Nucleus accumbens (tissue), 56 donors: ENCODE measurements at regions not wholly inside any gene's neighbourhood (a gene's known extent, or its start where the extent isn't known, plus 50 kb on each side); places are given as distances from the start of the nearest gene placed in this dataset.

ENCODE experiments used
- DNase-seq, 56 donors: peaks; one replicate each; lab custom pipeline; 2025; lab: John Stamatoyannopoulos, UW

DNA sequence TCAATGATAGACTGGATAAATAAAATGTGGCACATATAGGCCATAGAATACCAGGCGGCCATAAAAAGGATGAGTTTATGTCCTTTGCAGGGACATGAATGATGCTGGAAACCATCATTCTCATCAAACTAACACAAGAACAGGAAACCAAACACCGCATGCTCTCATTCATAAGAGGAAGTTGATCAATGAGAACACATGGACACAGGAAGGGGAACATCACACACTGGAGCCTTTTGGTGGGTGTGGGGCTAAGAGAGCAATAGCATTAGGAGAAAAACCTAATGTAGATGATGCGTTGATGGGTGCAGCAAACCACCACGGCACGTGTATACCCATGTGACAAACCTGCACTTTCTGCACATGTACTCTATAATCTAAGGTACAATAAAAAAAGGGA is 883.4 kb upstream of the PRMT6 start:
- no peak for DNase-seq

- no peak for DNase-seq
Observed at GRCh38 chr1:106178791-106179190, 877.7 kb upstream of the PRMT6 start.

DNA sequence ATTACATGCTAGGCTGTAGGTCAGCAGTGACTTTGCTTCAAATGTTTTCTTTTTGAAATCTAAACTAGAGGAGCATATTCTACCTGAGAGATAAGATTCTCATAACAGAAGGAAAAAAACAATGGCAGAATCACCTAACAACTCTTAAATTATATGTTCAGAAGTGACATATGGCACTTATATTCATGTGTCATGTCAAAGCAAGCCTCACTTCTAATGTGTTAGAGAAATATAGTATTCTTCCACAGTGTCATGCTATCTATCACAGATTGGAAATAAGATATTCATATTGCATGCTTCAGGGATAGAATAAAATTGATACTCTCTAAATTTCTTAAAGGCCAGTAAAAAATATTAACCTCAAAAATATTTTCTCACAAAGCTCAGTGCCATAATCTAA is 874.6 kb upstream of the PRMT6 start:
- DNase-seq, result no peak

DNA sequence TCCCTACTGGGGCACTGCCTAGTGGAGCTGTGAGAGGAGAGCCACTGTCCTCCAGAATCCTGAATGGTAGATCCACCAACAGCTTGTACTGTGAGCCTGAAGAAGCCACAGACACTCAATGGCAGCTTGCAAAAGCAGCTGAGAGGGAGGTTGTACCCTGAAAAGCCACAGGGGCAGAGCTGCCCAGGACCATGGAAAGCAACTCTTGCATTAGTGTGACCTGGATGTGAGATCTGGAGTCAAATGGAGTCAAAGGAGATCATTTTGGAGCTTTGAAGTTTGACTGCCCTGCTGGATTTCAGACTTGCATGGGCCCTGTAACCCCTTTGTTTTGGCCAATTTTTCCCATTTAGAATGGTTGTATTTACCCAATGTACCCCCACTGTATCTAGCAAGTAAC is 871.4 kb upstream of the PRMT6 start:
- DNase-seq, result no peak

- DNase-seq, result no peak
Observed at GRCh38 chr1:106189780-106190179, 866.7 kb upstream of the PRMT6 start.

GRCh38 chr1:106194206-106194605 is 862.3 kb upstream of the PRMT6 start:
- DNase-seq, result no peak

- DNase-seq, result no peak
Observed at GRCh38 chr1:106200711-106201110, 855.8 kb upstream of the PRMT6 start.

- DNase-seq, result no peak
Observed at GRCh38 chr1:106207185-106207584, 849.3 kb upstream of the PRMT6 start.

- DNase-seq, result no peak
Observed at GRCh38 chr1:106217765-106218164, 838.7 kb upstream of the PRMT6 start.

GRCh38 chr1:106222403-106222802 is 834.1 kb upstream of the PRMT6 start:
- no peak for DNase-seq

DNA sequence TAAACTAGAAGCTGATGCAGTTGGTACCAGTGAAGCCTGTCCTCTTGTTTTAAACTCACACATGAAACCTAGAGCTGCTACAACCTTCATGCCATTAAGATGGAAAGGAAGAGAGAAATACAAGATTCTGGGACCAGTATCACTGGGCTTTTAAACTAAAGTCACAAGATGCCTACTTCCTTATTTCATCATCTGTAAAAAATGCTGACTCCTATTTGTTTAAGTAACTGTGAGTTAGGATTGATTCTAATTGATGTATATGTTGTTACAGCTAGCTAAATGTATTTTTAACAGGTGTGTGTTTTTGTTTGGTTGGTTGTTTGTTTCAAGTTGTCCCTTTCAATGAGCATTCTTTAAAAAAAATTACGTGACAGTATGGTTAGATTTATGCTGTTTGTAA is 833.3 kb upstream of the PRMT6 start:
- no peak for DNase-seq

- DNase-seq, result no peak
Observed at GRCh38 chr1:106224426-106224825, 832.0 kb upstream of the PRMT6 start.

- no peak for DNase-seq
Observed at GRCh38 chr1:106225403-106225802, 831.1 kb upstream of the PRMT6 start.

- no peak for DNase-seq
Observed at GRCh38 chr1:106226550-106226949, 829.9 kb upstream of the PRMT6 start.

DNA sequence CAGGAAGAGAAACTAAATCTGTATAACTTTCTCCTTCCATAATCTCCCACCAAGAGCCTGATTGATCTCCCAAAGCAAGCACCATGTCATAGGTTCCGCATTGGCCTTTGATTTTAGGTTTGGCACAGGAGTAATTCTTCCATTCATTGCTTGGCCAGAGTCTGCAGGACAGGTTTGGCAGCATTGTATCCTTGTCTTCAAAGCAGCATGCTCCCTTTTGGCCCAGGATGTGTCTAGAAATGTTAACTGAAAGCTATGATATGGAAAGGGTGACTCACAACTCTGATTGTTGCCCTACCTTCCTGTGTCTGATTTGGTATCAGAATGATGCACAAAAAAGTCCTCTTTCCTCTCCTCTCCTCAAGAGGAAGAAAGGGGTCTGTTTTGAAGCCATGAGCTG is 824.3 kb upstream of the PRMT6 start:
- DNase-seq, result no peak

- DNase-seq, result no peak
Observed at GRCh38 chr1:106233511-106233910, 823.0 kb upstream of the PRMT6 start.

- DNase-seq, result no peak
Observed at GRCh38 chr1:106249365-106249764, 807.1 kb upstream of the PRMT6 start.

GRCh38 chr1:106249810-106250209 is 806.7 kb upstream of the PRMT6 start:
- DNase-seq, result no peak

GRCh38 chr1:106254748-106255147 is 801.7 kb upstream of the PRMT6 start:
- DNase-seq, result no peak

- no peak for DNase-seq
Observed at GRCh38 chr1:106266786-106267185, 789.7 kb upstream of the PRMT6 start.

DNA sequence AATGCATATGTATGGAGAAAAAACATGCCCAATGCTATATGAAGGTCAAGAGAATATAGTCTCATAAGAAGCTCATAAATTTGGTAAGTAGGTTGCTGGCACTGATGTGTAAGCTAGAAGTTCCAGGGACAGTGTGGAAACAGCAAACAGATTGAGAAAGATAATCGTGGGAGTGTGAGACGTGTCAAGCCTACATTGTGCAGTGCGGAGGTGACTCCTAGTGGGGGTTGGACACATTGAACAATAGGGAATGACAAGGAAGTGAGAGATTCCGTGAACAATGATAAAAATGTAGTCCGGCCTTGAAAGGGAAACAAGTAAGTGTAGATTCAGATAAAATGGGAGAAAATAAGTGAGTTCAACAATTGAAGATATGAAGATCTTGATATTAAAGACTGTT is 788.4 kb upstream of the PRMT6 start:
- peak in 2 of 56 donors; percentile 1 to 4 for DNase-seq

DNA sequence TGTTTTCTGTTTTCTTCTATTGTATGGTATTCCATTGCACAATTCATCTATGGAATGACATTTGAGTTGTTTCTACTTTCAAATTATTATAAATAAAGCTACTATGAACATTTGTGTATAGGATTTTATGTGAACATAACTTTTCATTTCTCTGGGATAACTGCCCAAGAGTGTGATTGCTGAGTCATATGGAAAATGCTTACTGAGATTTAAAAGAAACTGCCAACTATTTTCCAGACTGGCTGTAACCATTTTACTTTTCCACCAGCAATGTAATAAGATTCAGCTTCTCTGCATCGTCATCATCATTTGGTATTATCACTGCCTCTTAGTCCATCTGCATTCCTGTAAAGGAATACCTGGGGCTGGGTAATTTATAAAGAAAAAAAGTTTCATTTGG is 779.6 kb upstream of the PRMT6 start:
- DNase-seq, result no peak

DNA sequence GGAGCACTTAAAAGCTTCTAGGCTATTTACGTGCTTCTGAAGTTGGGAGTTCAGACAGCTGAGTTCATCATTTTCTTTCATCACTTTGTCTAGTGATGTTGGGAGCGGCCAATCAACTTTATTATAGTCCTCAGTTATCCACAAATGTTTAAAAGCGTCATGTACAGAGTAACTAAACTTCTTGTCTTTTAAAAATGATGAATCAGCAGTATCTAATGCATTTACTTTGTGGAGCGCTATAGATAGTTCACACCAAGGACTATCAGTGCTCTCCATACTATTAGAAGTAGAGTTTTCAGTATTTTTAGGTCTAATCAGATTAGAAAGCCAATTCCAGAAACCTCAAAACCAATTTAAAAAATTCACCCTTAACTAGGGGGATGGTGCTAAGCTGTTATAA is 778.7 kb upstream of the PRMT6 start:
- DNase-seq, result no peak

DNA sequence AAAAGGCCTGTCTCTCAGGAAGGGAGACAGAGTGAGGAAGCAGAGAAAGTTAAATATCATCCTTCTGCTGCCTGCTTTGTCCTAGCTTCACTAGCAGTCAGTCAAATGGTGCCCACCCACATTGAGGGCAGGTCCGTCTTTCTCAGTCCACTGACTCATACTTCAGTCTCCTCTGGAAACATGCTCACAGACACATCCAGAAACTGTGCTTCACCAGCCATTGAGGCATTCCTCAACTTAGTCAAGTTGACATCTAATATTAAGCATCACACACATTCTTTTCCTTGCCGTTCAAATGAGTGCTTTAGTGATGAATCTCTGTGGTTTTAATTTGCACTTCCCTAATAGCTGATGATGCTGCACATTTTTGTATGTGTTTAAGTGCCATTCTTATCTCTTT is 777.8 kb upstream of the PRMT6 start:
- no peak for DNase-seq
